Panc1 (cell line): ENCODE measurements at regions not wholly inside any gene's neighbourhood (a gene's known extent, or its start where the extent isn't known, plus 50 kb on each side); places are given as distances from the start of the nearest gene placed in this dataset.

Experiments used
- POLR2AphosphoS5 ChIP-seq: IDR thresholded peaks from 2 replicates; pipeline ENCODE4 v1.6.1; 2012; ENCODE audit warnings: mild to moderate bottlenecking, low read depth, low read length, moderate library complexity
- SIN3A ChIP-seq: IDR thresholded peaks from 2 replicates; pipeline ENCODE4 v1.6.1; 2012; ENCODE audit warnings: low read depth, mild to moderate bottlenecking, low read length, moderate library complexity, borderline replicate concordance; ENCODE audit not compliant: insufficient read depth
- TF ChIP-seq, protein P1 (sequence below): fragments of 450-650 bp; IDR thresholded peaks from 2 replicates; pipeline ENCODE4 v1.5.1; 2017; ENCODE audit warnings: mild to moderate bottlenecking

GRCh38 chr5:73388306-73388684 lies 60.3 kb downstream of the FOXD1 start:
- TF ChIP-seq, protein P1, sequence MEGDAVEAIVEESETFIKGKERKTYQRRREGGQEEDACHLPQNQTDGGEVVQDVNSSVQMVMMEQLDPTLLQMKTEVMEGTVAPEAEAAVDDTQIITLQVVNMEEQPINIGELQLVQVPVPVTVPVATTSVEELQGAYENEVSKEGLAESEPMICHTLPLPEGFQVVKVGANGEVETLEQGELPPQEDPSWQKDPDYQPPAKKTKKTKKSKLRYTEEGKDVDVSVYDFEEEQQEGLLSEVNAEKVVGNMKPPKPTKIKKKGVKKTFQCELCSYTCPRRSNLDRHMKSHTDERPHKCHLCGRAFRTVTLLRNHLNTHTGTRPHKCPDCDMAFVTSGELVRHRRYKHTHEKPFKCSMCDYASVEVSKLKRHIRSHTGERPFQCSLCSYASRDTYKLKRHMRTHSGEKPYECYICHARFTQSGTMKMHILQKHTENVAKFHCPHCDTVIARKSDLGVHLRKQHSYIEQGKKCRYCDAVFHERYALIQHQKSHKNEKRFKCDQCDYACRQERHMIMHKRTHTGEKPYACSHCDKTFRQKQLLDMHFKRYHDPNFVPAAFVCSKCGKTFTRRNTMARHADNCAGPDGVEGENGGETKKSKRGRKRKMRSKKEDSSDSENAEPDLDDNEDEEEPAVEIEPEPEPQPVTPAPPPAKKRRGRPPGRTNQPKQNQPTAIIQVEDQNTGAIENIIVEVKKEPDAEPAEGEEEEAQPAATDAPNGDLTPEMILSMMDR: no peak
- TF ChIP-seq POLR2AphosphoS5 (no peak), SIN3A (no peak)
